Right cardiac atrium (tissue), 5 donors: ENCODE measurements at regions not wholly inside any gene's neighbourhood (a gene's known extent, or its start where the extent isn't known, plus 50 kb on each side); places are given as distances from the start of the nearest gene placed in this dataset.

Experiments used
- ATAC-seq, 2 donors: fragments of 200-7000 bp; cut with Tn5 transposase; one replicate each; pipeline versions ENCODE4 v1.8.0 to v1.9.1; 2020; ENCODE audit warnings: moderate library complexity in 2 of 2, mild to moderate bottlenecking in 1 of 2
- DNase-seq, 3 donors: peaks; one replicate each; pipeline ENCODE4 v3.0.0-alpha.2; 2020
- H3K27ac ChIP-seq: one replicate; pipeline ENCODE4 v1.5.1; 2013; ENCODE audit warnings: mild to moderate bottlenecking, low read length, control low read depth, moderate library complexity
- H3K27me3 ChIP-seq: one replicate; pipeline ENCODE4 v1.6.1; 2013; ENCODE audit not compliant: control insufficient read depth, insufficient read depth
- H3K4me1 ChIP-seq: one replicate; pipeline ENCODE4 v1.6.1; 2013; ENCODE audit warnings: low read length; ENCODE audit not compliant: control insufficient read depth, insufficient read depth
- H3K4me3 ChIP-seq: one replicate; pipeline ENCODE4 v1.5.1; 2013; ENCODE audit warnings: low read length, control low read depth
- H3K9me3 ChIP-seq: one replicate; pipeline ENCODE4 v1.6.1; 2013; ENCODE audit warnings: low read length; ENCODE audit not compliant: control insufficient read depth
- WGBS: extraction: QIAGEN DNeasy Blood & Tissue Kit; methylation state at CpG from one replicate; pipeline ENCODE4 v1.1.7; 2013; 5-methylcytosine and 5-hydroxymethylcytosine counted together
- intact Hi-C, 4 donors: fragments of 100-400 bp; cut with DNase I; formaldehyde crosslinking; loops; one replicate each; pipeline versions ENCODE4 v1.11.0 to v1.14.0; 2022 to 2023
- donor health status: healthy with polysubstance abuse.
- donor health status: DM: no; HTN: yes; CAD: no.
- donor health status: DM: no; HTN: no; CAD: no.
- donor health status: DM: no; HTN: yes; CAD: no; lungs with severe emphysema.
- donor health status: DM: yes; HTN: yes; CAD: no.

DNA sequence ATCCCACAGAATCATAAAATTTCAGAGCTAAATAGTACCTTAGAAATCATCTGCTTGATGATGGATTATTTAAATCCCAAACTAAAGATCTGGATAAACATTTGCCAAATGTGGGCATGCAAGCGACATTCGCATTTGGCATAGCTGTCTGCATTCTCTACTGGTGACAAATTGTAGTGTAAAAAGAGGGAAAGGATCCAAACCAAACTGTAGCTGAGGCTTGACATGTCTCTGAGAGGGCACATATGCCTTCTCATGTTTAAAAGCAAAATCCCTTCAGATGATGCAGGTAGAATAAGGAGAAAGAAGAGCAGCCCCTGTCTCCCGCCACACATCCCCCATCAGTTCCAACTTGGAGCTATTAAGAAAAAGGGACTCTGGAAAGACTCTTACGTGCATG lies 257.5 kb upstream of the MTNR1B start:
- no peak for DNase-seq
- no peak overlapping the region for H3K4me3 ChIP-seq
- H3K27me3 ChIP-seq = no peaks in the 10 kb centered on the region
- 67% methylated on average over 4 of the region's 4 CpGs for WGBS
- no peaks in the 10 kb centered on the region for H3K9me3 ChIP-seq
- no peak overlapping the region for H3K27ac ChIP-seq
- ATAC-seq = no peak
- intact Hi-C loops = no loop called here
- peaks cover 4% of the 10 kb centered on the region for H3K4me1 ChIP-seq

- 37% methylated on average over 1 of the region's 1 CpG for WGBS
- Histone ChIP-seq H3K4me1 (no peaks in the 10 kb centered on the region), H3K9me3 (no peaks in the 10 kb centered on the region), H3K4me3 (no peak overlapping the region), H3K27ac (no peak overlapping the region), H3K27me3 (no peaks in the 10 kb centered on the region)
- intact Hi-C loops = no loop called here
- no peak for DNase-seq
- ATAC-seq = no peak
Observed at GRCh38 chr11:92714111-92714510, 255.3 kb upstream of the MTNR1B start.

- H3K27ac ChIP-seq = no peak overlapping the region
- DNase-seq = no peak
- no peaks in the 10 kb centered on the region for H3K9me3 ChIP-seq
- H3K27me3 ChIP-seq = no peaks in the 10 kb centered on the region
- intact Hi-C loops = no loop called here
- H3K4me3 ChIP-seq = no peak overlapping the region
- no peaks in the 10 kb centered on the region for H3K4me1 ChIP-seq
- ATAC-seq = no peak
- 92% methylated on average over 1 of the region's 1 CpG for WGBS
Observed at GRCh38 chr11:92717240-92717639, 252.2 kb upstream of the MTNR1B start.

- intact Hi-C loops = no loop called here
- H3K27ac ChIP-seq = no peak overlapping the region
- H3K9me3 ChIP-seq = no peaks in the 10 kb centered on the region
- H3K27me3 ChIP-seq = no peaks in the 10 kb centered on the region
- H3K4me3 ChIP-seq = no peak overlapping the region
- 67% methylated on average over 3 of the region's 3 CpGs for WGBS
- ATAC-seq (no peak), DNase-seq (no peak)
- no peaks in the 10 kb centered on the region for H3K4me1 ChIP-seq
Observed at GRCh38 chr11:92720385-92720784, 249.1 kb upstream of the MTNR1B start.

GRCh38 chr11:92725352-92725751 lies 244.1 kb upstream of the MTNR1B start:
- DNase-seq (no peak), ATAC-seq (no peak)
- no peaks in the 10 kb centered on the region for H3K4me1 ChIP-seq
- H3K9me3 ChIP-seq = no peaks in the 10 kb centered on the region
- no peaks in the 10 kb centered on the region for H3K27me3 ChIP-seq
- no peak overlapping the region for H3K27ac ChIP-seq
- intact Hi-C loops = no loop called here
- H3K4me3 ChIP-seq = no peak overlapping the region
- WGBS = 94% methylated on average over 1 of the region's 1 CpG

DNA sequence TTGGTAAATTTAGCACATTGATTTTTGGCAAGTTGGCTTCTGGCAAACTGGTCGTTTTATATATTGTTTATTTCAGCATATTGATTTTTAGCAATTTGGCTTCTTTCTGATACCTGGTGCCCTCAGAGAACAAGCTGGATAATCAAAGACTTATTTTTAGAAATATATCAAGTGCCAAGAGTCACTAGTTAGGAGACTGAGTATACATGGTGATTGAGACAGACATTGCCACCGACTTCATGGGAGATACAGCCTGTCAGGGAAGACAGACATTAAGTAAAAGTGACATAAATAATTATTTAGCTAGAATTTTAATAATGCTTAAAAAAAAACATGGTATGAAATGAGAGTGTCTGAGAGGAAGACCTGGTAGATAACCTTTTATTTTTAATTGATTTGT lies 242.3 kb upstream of the MTNR1B start:
- 57% methylated on average over 2 of the region's 2 CpGs for WGBS
- Histone ChIP-seq H3K4me3 (no peak overlapping the region), H3K9me3 (no peaks in the 10 kb centered on the region), H3K27me3 (no peaks in the 10 kb centered on the region), H3K27ac (no peak overlapping the region), H3K4me1 (no peaks in the 10 kb centered on the region)
- DNase-seq (no peak), ATAC-seq (no peak)
- intact Hi-C loops = no loop called here

DNA sequence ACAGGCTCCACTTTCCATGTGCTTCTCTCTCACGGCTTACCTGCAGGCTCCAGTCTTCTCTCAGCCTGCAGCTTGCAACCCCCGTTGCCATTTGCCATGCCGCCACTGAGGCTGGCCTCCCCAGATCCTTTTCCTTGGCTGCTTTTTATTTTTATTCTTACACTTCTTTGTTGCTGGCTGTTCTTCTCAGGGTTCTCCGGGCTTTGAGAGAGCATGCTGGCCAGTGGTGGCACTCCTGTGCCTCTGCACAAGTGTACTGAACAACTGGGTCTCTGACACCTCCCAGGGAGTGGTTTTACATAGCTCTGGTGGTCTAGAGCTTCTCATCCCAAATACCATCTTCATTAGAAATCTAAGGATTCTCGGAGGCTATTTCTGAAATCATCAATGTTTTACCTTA lies 241.7 kb upstream of the MTNR1B start:
- ATAC-seq (no peak), DNase-seq (no peak)
- H3K27ac ChIP-seq = no peak overlapping the region
- intact Hi-C loops = no loop called here
- no peaks in the 10 kb centered on the region for H3K27me3 ChIP-seq
- no peaks in the 10 kb centered on the region for H3K4me1 ChIP-seq
- 90% methylated on average over 5 of the region's 5 CpGs for WGBS
- no peaks in the 10 kb centered on the region for H3K9me3 ChIP-seq
- H3K4me3 ChIP-seq = no peak overlapping the region

GRCh38 chr11:92728628-92729027 lies 240.8 kb upstream of the MTNR1B start:
- no peaks in the 10 kb centered on the region for H3K9me3 ChIP-seq
- no peak overlapping the region for H3K4me3 ChIP-seq
- no peaks in the 10 kb centered on the region for H3K27me3 ChIP-seq
- no peaks in the 10 kb centered on the region for H3K4me1 ChIP-seq
- intact Hi-C loops = no loop called here
- H3K27ac ChIP-seq = no peak overlapping the region
- 74% methylated on average over 3 of the region's 3 CpGs for WGBS
- DNase-seq (no peak), ATAC-seq (no peak)

GRCh38 chr11:92735039-92735438 lies 234.4 kb upstream of the MTNR1B start:
- no peaks in the 10 kb centered on the region for H3K4me1 ChIP-seq
- no peaks in the 10 kb centered on the region for H3K27me3 ChIP-seq
- intact Hi-C loops = no loop called here
- DNase-seq (no peak), ATAC-seq (no peak)
- no peak overlapping the region for H3K27ac ChIP-seq
- WGBS = 59% methylated on average over 1 of the region's 1 CpG
- no peaks in the 10 kb centered on the region for H3K9me3 ChIP-seq
- H3K4me3 ChIP-seq = no peak overlapping the region

GRCh38 chr11:92738276-92738675 lies 231.2 kb upstream of the MTNR1B start:
- DNase-seq = no peak
- no peaks in the 10 kb centered on the region for H3K4me1 ChIP-seq
- intact Hi-C loops = no loop called here
- H3K9me3 ChIP-seq = no peaks in the 10 kb centered on the region
- WGBS = 89% methylated on average over 4 of the region's 4 CpGs
- no peaks in the 10 kb centered on the region for H3K27me3 ChIP-seq
- ATAC-seq = no peak
- H3K27ac ChIP-seq = no peak overlapping the region
- no peak overlapping the region for H3K4me3 ChIP-seq

DNA sequence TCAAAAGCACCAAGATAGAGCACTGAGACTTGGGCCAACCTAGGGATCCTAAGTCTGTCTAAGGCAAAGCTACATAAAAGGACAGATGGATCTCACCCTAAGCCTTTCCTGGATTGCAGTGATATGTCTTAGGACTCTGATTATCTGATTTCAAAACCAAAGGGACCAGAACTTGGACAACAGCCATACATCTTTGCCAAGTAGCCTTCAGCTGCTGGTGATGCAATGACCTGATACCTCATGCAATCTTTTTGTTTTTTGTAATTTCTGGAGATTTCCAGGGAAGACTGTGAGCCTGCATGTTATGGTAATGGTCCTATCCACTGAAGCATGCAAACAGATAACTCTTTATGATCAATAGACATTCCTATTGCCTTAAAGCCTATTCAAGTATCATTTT lies 230.4 kb upstream of the MTNR1B start:
- Histone ChIP-seq H3K27me3 (no peaks in the 10 kb centered on the region), H3K4me1 (no peaks in the 10 kb centered on the region), H3K9me3 (no peaks in the 10 kb centered on the region), H3K4me3 (no peak overlapping the region), H3K27ac (no peak overlapping the region)
- ATAC-seq (no peak), DNase-seq (no peak)
- intact Hi-C loops = no loop called here

GRCh38 chr11:92739491-92739890 lies 230.0 kb upstream of the MTNR1B start:
- H3K4me1 ChIP-seq = no peaks in the 10 kb centered on the region
- no peaks in the 10 kb centered on the region for H3K9me3 ChIP-seq
- WGBS = 82% methylated on average over 2 of the region's 2 CpGs
- H3K27ac ChIP-seq = no peak overlapping the region
- intact Hi-C loops = no loop called here
- ATAC-seq = no peak
- no peak for DNase-seq
- no peak overlapping the region for H3K4me3 ChIP-seq
- H3K27me3 ChIP-seq = no peaks in the 10 kb centered on the region
